DMS 273 (cell line): ENCODE measurements at regions not wholly inside any gene's neighbourhood (a gene's known extent, or its start where the extent isn't known, plus 50 kb on each side); places are given as distances from the start of the nearest gene placed in this dataset.

Experiments used
- DNase-seq: peaks from one replicate; lab custom pipeline; 2025; ENCODE audit not compliant: unreplicated experiment; lab: John Stamatoyannopoulos, UW

DNA sequence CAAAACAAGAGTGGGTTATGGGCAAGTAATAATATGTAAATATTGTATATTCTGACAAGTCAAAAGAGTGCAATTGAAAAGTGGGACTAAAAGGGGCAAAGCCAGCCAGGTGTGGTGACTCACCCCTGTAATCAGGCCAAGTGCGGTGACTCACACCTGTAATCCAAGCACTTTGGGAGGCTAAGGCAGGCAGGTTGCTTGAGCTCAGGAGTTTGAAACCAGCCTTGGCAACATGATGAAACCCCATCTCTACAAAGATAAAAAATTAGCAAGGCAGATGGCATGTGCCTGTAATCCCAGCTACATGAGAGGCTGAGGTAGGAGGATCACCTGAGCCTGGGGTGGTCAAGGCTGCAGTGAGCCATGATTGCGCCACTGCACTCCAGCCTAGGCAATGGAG lies 304.0 kb downstream of the HHIPL2 start:
- peak; percentile 67 for DNase-seq

- peak; percentile 75 for DNase-seq
Measured at GRCh38 chr1:222242492-222242891, 305.4 kb downstream of the HHIPL2 start.

- peak; percentile 46 for DNase-seq
Measured at GRCh38 chr1:222241410-222241809, 306.5 kb downstream of the HHIPL2 start.

GRCh38 chr1:222240536-222241181 lies 307.2 kb downstream of the HHIPL2 start:
- peak; percentile 92 for DNase-seq

DNA sequence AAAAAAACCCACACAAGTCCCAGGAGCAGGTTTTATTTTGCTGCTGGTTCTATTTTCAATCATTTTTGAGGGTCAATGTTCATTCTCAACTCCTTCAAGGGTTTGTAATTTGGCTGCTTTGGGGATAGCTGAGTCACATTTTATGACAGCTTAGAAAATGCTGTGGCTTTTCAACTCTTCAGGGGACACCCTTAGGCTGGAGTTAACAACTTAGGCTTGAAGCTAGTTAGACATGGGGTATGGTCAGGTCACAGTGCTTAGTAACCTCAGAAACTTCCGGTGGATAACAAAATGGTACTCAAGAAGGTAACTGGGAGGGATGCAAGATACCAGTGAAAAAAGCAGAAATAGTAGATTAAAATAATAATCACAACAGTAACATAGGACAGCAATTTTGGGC lies 308.8 kb downstream of the HHIPL2 start:
- DNase-seq, result no peak

DNA sequence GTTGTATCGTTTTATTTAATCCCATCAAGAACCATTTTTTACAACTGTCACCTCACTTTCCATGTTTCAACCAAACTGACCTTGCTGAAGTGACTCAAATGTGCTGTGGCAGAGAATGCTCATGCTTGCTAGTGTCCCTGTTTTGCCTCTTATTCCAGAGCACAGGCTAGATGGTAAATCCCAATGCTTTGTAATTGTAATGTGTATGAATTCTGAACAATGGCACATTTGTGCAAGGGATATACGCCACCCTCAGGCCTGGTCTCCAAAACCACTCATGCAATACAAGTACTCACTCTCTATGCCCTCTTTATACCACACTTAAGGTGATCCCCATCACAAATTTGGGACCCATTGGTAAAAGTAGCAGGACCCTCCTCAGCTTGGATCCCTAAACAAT lies 313.6 kb downstream of the HHIPL2 start:
- no peak for DNase-seq

DNA sequence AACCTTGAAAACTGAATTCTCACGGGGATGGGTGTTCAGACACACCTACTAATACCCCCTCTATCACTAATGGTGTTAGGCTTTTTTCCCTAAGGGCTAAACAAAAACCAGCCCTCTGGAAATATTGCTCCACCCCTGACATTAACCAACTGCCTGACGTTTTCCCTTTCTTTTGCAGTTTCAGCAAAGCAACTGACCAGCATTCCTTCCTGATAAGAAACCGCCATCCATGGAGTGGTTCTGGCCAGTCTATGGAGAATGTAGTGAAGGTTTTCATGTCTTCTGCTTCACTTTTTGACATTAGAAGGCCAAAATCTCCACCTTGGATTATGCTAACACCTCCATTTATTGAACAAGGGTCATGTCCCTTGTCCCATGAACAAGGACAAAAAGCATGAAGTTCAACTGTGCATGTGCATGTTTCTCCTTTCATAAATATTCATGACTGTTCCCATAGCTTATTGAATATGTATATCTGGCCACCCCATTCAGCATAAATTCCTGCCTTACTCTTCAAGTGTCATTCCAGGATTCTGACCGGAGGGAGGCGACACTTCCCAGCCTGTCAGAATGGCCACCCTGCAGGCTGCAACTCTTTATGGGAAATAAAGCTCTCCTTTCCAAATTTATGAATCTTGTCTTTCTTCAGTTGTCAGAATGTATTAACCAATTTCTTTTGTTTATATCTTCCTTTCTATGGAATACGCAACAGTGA lies 314.3 kb downstream of the HHIPL2 start:
- peak; percentile 10 for DNase-seq

GRCh38 chr1:222232842-222233241 lies 315.1 kb downstream of the HHIPL2 start:
- no peak for DNase-seq

GRCh38 chr1:222229672-222230312 lies 318.1 kb downstream of the HHIPL2 start:
- DNase-seq, result peak; percentile 66

DNA sequence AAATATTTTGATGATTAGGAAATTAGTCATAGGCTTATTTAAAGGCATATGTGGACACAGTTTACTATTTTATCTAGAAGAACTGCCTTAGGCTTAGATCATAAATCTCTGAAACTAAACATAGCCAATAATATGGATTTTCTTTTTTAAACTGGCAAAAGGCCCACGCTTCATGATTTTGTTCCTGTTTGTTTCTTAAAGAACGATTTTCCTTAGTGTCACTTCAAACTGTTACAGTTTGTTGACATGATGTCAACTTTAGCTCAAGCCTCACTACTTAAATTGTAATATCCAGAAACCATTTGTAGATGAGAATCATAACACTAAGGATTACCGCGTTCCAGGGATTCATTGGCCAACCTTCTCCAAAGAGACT lies 322.6 kb downstream of the HHIPL2 start:
- no peak for DNase-seq

DNA sequence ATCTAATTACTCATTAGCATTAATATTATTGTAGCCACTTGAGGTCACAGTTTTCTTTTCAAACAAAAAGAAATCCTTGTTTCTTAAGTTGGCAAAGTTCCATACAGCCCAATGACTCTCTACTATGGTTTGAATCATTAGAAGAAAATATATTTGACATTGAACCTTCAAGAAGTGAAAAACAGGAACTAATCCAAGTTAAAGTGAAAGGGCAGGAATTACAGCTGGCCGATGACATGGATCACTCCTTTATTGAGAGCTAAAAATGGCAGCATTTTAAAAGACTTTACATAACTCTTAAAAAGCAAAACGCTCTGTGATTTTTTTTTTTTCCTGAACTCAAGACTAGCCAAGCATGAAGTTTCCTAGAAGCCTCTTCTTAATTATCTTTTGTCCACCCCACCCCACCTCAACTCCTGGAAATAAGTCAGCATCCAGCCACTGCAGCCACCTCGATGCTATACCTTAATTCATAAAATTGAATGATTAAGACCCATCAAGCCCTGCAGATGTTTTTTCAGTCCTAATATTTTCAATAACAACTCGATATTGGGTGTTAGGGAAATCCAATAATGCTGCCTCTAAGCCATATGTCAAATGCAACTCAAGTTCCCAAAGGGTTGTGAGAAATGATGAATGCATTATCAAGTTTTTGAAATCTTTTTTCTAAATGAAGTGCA lies 323.1 kb downstream of the HHIPL2 start:
- no peak for DNase-seq

DNA sequence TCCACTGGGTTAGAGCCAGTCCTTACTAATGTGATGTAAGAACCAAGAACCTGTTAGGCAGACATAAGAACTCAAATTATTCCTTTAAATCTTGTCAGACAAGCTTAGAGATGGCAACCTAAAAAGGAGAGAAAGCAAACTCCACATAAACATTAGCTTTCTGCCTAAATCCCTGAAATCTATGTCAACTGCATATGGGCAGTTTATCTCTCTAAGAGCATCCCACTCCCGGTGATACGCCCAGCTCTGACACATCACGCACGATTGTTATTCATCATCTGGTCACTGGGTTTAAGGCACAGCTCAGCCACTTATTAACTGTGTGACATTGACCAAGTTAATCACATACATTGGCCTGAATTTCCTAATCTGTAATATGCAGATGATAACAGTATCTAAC lies 323.7 kb downstream of the HHIPL2 start:
- no peak for DNase-seq

- no peak for DNase-seq
Measured at GRCh38 chr1:222223010-222223409, 324.9 kb downstream of the HHIPL2 start.

- no peak for DNase-seq
Measured at GRCh38 chr1:222216255-222216754, 331.6 kb downstream of the HHIPL2 start.

GRCh38 chr1:222210776-222211175 lies 337.1 kb downstream of the HHIPL2 start:
- DNase-seq, result peak; percentile 28

DNA sequence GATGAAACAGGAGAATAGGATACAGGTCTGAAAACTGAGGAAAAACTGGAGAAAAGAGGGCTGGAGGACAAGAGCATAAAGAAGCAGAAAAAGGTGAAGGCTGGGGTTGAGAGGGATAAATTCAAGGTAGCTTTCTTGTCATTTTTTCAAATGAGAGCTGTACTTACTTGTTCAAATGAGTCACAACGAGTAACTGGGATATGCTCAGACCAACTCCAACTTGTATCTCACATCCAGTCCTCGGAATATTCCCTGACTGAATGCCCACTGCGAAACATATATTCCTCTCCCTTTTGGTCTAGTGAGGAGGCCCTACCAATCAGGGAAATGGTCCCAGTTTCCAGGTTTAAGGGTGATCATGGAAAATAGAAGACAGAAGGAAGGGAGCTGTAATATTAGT lies 343.4 kb downstream of the HHIPL2 start:
- no peak for DNase-seq

GRCh38 chr1:222202831-222203230 lies 345.1 kb downstream of the HHIPL2 start:
- DNase-seq, result no peak

GRCh38 chr1:222196736-222197135 lies 351.2 kb downstream of the HHIPL2 start:
- no peak for DNase-seq

DNA sequence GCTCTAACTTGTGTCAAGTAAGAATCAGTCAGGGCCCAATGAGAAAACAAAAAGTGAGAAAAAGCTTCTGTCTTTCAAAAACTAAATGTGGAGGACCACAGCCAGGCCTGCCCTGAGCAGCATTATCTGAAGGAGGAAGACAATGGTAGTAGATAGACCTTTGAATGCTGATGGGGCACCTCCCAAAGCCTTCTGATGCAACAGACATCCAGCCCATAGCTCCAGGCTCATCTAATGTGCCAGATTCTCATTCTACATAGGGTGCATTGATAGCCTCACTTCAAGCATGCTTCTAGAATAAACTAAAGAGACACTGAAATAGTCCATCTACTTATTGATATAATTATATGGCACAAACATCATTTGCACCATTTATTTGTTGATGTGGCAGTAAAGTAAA lies 351.6 kb downstream of the HHIPL2 start:
- no peak for DNase-seq

- DNase-seq, result no peak
Measured at GRCh38 chr1:222195857-222196256, 352.0 kb downstream of the HHIPL2 start.

- DNase-seq, result no peak
Measured at GRCh38 chr1:222189218-222189617, 358.7 kb downstream of the HHIPL2 start.
